ENCODE measurements at regions not wholly inside any gene's neighbourhood (a gene's known extent, or its start where the extent isn't known, plus 50 kb on each side); places are given as distances from the start of the nearest gene placed in this dataset.
"Not testable (repeated sequence)": the region's sequence is repeated elsewhere in the genome, so short reads cannot be mapped to it uniquely, and the experiment has no call there.

GRCh38 chr11:134937193-134937592 lies 525.2 kb upstream of the B3GAT1 start:
- DNase-seq (ENCODE audit: low read depth, low spot score); H3K27ac ChIP-seq (ENCODE audit: low read length); H3K36me3 ChIP-seq (ENCODE audit: control insufficient read depth, insufficient read depth, low read length); H3K9me3 ChIP-seq (ENCODE audit: control insufficient read depth, insufficient read depth, low read depth, low read length); POLR2A ChIA-PET; intact Hi-C loops (cut with micrococcal nuclease; ENCODE audit: unreplicated experiment); H3K4me3 ChIP-seq (ENCODE audit: low read depth in 2 of 2, low read length in 2 of 2); in situ Hi-C loops (cut with HindIII; ENCODE audit: low pct_unique_long_range_greater_than_20kb, low sequenced_read_pairs); H3K27me3 ChIP-seq (ENCODE audit: control insufficient read depth, insufficient read depth, low read length); ATAC-seq; H3K4me1 ChIP-seq (ENCODE audit: control insufficient read depth, insufficient read depth, low read length); BruUV-seq (replicated peaks): not testable (repeated sequence)
- CTCF ChIA-PET, result interaction anchor here (0.7 kb wide), 1 partner anchor 119 kb away, joined by 3 read pairs; no protein-coding TSS in a partner anchor

- ChIA-PET POLR2A (no interaction called here), CTCF (no interaction called here)
- Histone ChIP-seq H3K9me3 (ENCODE audit: control insufficient read depth, insufficient read depth, low read depth, low read length) (peaks cover 9% of the 10 kb centered on the region; the same call in 1 of the 2 replicates), H3K27me3 (ENCODE audit: control insufficient read depth, insufficient read depth, low read length) (no peaks in the 10 kb centered on the region), H3K36me3 (ENCODE audit: control insufficient read depth, insufficient read depth, low read length) (no peaks in the 10 kb centered on the region), H3K27ac (ENCODE audit: low read length) (no peak overlapping the region), H3K4me1 (ENCODE audit: control insufficient read depth, insufficient read depth, low read length) (no peaks in the 10 kb centered on the region), H3K4me3 (ENCODE audit: low read depth in 2 of 2, low read length in 2 of 2) (no peak overlapping the region)
- in situ Hi-C loops (cut with HindIII; ENCODE audit: low pct_unique_long_range_greater_than_20kb, low sequenced_read_pairs), result no loop called here
- no TSS peak for BruUV-seq (replicated peaks)
- intact Hi-C loops (cut with micrococcal nuclease; ENCODE audit: unreplicated experiment), result no loop called here
- ATAC-seq, result no peak
- no peak for DNase-seq (ENCODE audit: low read depth, low spot score)
- TF ChIP-seq REST (IDR thresholded peaks at IDR 0.05; ENCODE audit: insufficient read depth in 1 of 2, low read depth in 2 of 2, low read length in 1 of 2) (no peak), TCF7L2 (IDR thresholded peaks at IDR 0.05; ENCODE audit: low read depth, low read length) (no peak), SIN3A (IDR thresholded peaks at IDR 0.05; ENCODE audit: borderline replicate concordance, insufficient read depth, low read depth, low read length) (no peak), POLR2AphosphoS5 (IDR thresholded peaks at IDR 0.05; ENCODE audit: low read depth, low read length) (no peak), CTCF (IDR thresholded peaks at IDR 0.05) (no peak)
Measured at GRCh38 chr11:134932761-134933160, 520.7 kb upstream of the B3GAT1 start.

- in situ Hi-C loops (cut with HindIII; ENCODE audit: low pct_unique_long_range_greater_than_20kb, low sequenced_read_pairs) (no loop called here), intact Hi-C loops (cut with micrococcal nuclease; ENCODE audit: unreplicated experiment) (no loop called here)
- Histone ChIP-seq H3K9me3 (ENCODE audit: control insufficient read depth, insufficient read depth, low read depth, low read length) (no peaks in the 10 kb centered on the region), H3K36me3 (ENCODE audit: control insufficient read depth, insufficient read depth, low read length) (no peaks in the 10 kb centered on the region), H3K4me1 (ENCODE audit: control insufficient read depth, insufficient read depth, low read length) (no peaks in the 10 kb centered on the region), H3K4me3 (ENCODE audit: low read depth in 2 of 2, low read length in 2 of 2) (no peak overlapping the region), H3K27me3 (ENCODE audit: control insufficient read depth, insufficient read depth, low read length) (no peaks in the 10 kb centered on the region), H3K27ac (ENCODE audit: low read length) (no peak overlapping the region)
- BruUV-seq (replicated peaks), result no TSS peak
- no peak for DNase-seq (ENCODE audit: low read depth, low spot score)
- ATAC-seq, result no peak
- ChIA-PET CTCF (no interaction called here), POLR2A (no interaction called here)
- TF ChIP-seq REST (IDR thresholded peaks at IDR 0.05; ENCODE audit: insufficient read depth in 1 of 2, low read depth in 2 of 2, low read length in 1 of 2) (no peak), CTCF (IDR thresholded peaks at IDR 0.05) (no peak), TCF7L2 (IDR thresholded peaks at IDR 0.05; ENCODE audit: low read depth, low read length) (no peak), POLR2AphosphoS5 (IDR thresholded peaks at IDR 0.05; ENCODE audit: low read depth, low read length) (no peak), SIN3A (IDR thresholded peaks at IDR 0.05; ENCODE audit: borderline replicate concordance, insufficient read depth, low read depth, low read length) (no peak)
Measured at GRCh38 chr11:134925432-134925831, 513.4 kb upstream of the B3GAT1 start.

Measured in Panc1 (cell line).